Glomerular visceral epithelial cell (primary cell): ENCODE measurements at regions not wholly inside any gene's neighbourhood (a gene's known extent, or its start where the extent isn't known, plus 50 kb on each side); places are given as distances from the start of the nearest gene placed in this dataset.

Experiments used
- DNase-seq: peaks from one replicate; pipeline ENCODE4 v3.0.0-alpha.2; 2016; ENCODE audit errors: extremely low spot score

GRCh38 chr5:174159327-174160114, 114.0 kb downstream of the NSG2 start:
- no peak for DNase-seq

GRCh38 chr5:174165406-174165805, 119.9 kb downstream of the NSG2 start:
- no peak for DNase-seq

- no peak for DNase-seq
Measured at GRCh38 chr5:174166231-174167079, 120.9 kb downstream of the NSG2 start.

GRCh38 chr5:174167080-174167910, 121.8 kb downstream of the NSG2 start:
- no peak for DNase-seq

- no peak for DNase-seq
Measured at GRCh38 chr5:174172152-174172551, 126.6 kb downstream of the NSG2 start.

- no peak for DNase-seq
Measured at GRCh38 chr5:174172566-174172965, 127.1 kb downstream of the NSG2 start.

- DNase-seq = no peak
Measured at GRCh38 chr5:174173766-174174165, 128.3 kb downstream of the NSG2 start.

GRCh38 chr5:174175716-174176268, 130.3 kb downstream of the NSG2 start:
- DNase-seq = no peak

- no peak for DNase-seq
Measured at GRCh38 chr5:174176511-174176910, 131.0 kb downstream of the NSG2 start.

GRCh38 chr5:174177531-174177930, 132.0 kb downstream of the NSG2 start:
- DNase-seq = no peak

- DNase-seq = no peak
Measured at GRCh38 chr5:174177976-174178605, 132.6 kb downstream of the NSG2 start.

- no peak for DNase-seq
Measured at GRCh38 chr5:174180639-174181038, 135.1 kb downstream of the NSG2 start.

- no peak for DNase-seq
Measured at GRCh38 chr5:174182111-174182510, 136.6 kb downstream of the NSG2 start.

GRCh38 chr5:174183701-174184100, 138.2 kb downstream of the NSG2 start:
- DNase-seq = no peak

GRCh38 chr5:174185506-174185905, 140.0 kb downstream of the NSG2 start:
- DNase-seq = no peak

GRCh38 chr5:174186096-174186695, 140.7 kb downstream of the NSG2 start:
- no peak for DNase-seq

- DNase-seq = no peak
Measured at GRCh38 chr5:174187001-174187400, 141.5 kb downstream of the NSG2 start.

GRCh38 chr5:174187481-174187880, 142.0 kb downstream of the NSG2 start:
- no peak for DNase-seq

GRCh38 chr5:174188295-174188694, 142.8 kb downstream of the NSG2 start:
- DNase-seq = no peak

- no peak for DNase-seq
Measured at GRCh38 chr5:174189654-174190541, 144.4 kb downstream of the NSG2 start.
